Stimulated activated CD4-positive, alpha-beta T cell treated with anti-CD3 and anti-CD28 coated beads, Interleukin-12 subunit alpha, Interleukin-12 subunit beta, amount 100 ng/mL, for 48 hours (primary cell): ENCODE measurements at regions not wholly inside any gene's neighbourhood (a gene's known extent, or its start where the extent isn't known, plus 50 kb on each side); places are given as distances from the start of the nearest gene placed in this dataset.
"Not testable (repeated sequence)": the region's sequence is repeated elsewhere in the genome, so short reads cannot be mapped to it uniquely, and the experiment has no call there.

ENCODE experiments used
- DNase-seq, 3 donors: peaks; one replicate each; pipeline ENCODE4 v3.0.0-alpha.2; 2020; ENCODE audit warnings: low read depth in 2 of 3, low spot score in 1 of 3

DNA sequence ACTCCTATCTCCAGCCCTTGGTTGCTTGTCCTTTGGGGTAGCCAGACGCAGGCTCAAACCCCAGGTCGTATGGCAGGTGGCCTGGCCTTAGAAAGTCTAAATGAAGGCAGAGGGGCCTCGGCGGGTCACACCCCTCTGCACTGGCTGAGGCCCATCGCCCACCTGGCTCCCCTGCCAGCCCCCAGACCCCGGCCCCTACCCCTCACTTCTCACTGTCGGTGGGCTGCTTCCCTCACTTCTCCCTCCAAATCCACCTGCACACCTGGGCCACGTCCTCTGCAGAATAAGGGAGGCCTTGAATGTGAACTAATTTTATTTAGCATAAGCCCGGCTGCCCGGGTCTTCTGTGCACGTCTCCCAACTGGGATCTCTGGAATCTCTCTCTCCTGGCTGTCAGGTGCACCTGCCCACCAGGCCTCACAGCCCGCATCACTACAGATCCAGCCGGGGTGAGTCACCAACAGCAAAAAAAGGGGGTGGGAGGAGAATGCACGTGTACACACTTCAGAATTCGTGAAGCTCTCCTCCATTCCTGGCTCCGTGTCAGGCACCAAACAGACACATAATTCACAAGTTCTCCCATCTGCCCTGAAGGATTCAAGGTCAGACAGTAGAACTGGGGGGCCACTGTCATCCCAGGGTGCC lies 107.5 kb upstream of the SIM2 start:
- DNase-seq = no peak

DNA sequence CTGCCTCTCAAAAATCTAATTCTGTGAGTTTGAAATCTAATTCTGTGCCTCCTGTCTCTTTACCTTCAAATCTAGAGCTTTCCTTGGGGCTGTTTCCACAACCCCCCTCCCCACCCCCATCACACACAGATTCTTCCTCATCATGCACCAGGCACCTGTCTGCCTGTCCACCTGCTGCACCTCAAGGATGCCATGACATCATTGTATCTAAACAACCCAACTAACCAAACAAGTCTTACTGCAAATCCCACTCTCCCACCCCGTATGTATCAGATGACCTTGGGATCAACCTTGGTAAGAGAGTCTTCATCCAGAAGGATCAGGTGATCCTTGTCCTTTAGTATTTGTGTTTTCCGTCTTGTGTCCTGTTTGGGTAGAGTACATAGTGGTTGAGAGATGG lies 102.7 kb upstream of the SIM2 start:
- no peak for DNase-seq

DNA sequence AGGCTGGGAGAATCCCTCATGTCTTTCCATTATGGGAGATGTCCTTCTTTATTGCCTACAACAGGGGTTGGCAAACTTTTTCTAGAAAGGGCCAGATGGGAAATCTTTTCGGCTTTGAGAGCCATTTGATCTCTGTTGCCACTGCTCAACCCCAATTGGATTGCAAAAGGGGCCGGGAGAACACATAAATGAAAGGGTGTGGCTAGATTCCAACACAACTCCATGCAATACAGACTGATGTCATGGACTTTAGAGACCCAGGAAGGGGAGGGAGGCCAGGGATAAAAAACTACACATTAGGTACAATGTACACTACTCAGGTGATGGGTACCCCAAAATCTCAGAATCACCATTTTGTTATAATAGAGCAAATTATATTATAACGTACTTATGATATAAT lies 97.6 kb upstream of the SIM2 start:
- DNase-seq = no peak

DNA sequence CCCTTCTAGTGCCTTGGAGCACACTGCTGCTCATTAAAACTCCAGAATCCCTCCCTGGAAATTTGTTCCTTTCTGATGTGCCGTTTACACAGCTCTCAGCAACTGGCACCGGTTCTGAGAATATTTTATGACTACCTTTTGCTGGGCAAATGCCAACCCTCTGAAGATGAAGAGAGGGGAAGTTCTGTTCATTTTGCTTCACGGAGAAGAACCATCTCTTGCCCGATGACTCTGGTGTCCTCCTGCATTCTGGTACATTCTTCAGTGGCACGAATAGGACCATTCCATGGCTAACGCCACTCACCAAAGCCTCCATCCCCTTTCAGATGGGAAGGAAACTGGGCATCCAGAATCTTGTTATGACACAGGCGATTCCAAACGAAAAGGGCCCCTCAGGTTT lies 96.2 kb upstream of the SIM2 start:
- no peak for DNase-seq

DNA sequence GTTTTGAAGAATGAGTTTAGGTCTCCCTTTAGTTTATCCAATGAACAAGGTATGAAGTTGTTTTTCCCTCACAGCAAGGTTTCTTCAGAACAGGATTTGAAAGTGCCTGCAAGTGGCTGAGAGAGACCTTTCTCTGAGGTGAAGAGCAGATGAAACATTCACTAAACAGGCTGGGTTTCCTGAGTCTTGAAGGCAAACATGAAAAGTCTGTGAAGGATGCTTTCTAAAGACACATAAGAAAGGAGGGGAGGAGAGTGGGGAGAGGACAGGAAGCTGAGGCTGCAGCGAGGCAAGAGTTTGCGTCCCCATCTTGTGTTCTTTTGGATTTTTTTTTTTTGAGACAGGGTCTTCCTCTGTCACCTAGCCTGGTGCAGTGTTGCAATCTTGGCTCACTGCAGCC lies 95.7 kb upstream of the SIM2 start:
- DNase-seq = no peak

DNA sequence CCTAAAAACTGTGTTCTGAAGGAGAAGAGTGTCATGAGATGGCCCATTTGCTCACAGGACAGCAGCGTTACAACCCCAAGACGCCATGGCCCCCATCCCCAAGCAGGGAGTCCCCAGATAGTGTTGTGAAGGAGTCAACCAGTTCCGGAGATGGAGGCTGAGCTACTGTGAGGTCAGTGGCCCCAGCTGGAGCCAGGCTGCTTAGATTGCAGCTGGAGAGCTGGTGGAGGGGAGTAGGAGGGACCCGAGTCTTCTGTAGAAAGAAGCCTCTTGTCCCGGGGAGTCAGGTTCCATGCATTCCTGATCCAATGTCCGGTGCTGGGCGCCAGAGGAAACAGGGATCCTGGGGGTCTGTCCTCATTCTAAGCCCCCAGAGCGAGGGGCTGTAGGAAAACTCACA lies 93.5 kb upstream of the SIM2 start:
- DNase-seq = no peak

DNA sequence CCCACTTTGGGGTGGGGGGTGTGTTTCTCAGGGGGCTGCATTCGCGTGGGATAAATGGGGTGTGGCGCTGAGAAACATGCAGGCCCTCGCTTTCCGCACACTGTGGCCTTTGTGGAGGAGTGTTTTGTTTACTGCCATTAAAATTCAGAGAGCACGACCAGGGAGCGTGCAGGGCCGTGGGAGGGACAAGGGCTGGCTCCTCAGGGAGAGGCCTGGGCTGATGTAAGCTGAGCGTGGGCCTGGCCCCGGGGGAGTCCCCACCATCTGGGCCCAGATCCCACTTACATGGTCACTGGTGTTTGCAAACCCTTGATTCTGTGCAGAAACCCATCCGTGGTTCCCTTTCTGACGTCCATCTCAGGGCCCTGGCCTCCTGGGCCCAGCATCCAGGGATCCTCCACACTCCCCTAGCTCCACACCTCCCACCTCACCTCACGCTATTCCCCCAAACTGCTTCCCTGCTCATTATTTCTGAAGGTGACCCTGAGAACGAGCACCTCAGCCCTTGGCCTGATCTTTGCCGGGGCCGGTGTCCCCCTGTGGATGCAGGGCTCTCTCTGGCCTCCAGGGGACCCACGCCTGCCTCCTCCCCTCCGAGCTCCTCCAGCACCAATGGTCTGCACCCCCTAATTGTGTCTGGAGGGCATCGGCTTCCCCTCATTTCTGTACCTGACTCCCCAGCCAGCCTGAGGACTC lies 92.5 kb upstream of the SIM2 start:
- DNase-seq = no peak

DNA sequence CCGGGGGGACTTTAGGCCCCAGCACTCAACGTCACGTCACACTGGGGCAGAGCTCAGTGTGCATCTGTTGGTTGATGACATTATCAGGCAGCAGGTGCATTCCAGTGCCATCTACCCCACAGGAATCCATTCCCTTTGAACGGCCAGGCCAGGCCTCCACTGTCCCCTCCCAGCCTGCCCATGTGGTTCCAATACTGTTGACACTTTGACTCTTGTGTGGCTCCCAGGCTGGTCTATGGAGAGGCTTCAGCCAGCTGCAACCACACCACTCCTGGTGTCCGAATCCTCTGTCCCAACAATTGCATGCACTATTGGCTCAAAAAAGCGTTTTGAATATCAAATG lies 92.0 kb upstream of the SIM2 start:
- no peak for DNase-seq

DNA sequence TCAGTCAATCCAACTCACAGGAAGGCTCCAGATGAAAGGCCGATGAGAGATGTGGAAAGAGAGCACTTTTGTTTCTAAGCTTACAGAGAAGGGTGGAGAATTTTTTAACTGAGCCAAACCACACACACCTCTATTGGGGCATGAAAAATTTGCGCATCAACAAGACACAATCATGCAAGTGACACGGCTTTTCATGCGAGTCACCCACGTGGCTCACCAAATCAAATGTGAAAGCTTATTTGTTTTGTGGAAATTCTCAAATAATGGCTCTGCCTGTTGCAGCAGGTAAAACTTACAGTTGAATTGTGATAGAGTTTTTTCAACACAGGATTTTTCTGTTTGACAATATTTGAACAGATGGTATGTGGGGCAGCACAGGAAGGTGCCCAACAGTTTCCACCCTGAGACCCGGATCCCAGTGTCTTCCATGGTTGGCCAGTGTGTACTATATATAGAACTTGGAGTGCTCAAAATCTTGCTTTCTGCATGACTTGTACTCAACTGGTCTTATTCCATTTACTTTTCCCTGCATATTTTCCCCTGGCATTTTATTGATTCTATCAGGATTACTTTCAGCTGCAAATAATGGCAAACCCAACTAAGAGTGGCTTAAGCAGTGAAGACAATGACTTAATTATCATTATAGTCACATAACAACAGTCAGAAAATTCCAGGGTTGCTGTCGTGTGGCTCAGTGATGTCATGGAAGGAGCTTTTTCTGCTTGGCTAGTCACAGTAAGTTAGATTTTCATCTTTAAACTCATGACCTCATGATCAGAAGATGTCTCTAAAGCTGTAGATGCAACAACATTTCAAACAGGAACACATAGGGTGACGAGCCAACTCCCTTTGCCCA lies 90.6 kb upstream of the SIM2 start:
- DNase-seq = no peak

DNA sequence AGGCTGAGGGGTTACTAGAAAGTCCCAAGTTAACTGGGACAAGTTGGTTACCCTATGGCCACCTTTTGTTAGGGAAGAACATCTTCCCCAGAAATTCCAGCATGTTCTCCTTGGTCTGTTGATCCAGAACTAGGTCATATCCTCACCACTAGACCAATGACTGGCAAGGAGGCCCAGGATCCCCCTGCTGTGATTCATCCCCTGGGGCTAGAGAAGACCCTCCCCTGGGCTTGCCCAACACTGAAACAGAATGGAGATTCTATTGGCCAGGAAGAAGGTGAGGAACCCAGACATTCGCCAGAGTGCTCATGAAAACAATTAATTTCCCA lies 90.1 kb upstream of the SIM2 start:
- DNase-seq = no peak

DNA sequence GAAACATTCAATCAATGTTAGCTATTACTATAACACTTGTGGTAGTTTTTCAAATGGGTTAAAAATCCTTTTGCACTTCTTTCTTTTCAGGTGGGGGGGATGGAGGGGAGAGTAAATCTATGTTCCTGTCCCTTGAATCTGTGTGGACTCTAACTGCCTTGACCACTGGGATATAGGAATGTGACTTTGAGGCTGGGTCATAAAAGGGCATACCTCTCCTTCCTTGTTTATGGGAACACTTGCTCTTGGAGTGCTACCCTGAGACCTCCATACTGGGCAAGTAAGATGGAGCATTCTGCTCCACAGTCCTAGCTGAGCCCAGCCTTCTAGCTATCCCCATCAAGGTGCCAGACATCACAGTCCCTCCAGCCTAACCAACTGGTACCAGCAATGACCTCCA lies 89.3 kb upstream of the SIM2 start:
- no peak for DNase-seq

DNA sequence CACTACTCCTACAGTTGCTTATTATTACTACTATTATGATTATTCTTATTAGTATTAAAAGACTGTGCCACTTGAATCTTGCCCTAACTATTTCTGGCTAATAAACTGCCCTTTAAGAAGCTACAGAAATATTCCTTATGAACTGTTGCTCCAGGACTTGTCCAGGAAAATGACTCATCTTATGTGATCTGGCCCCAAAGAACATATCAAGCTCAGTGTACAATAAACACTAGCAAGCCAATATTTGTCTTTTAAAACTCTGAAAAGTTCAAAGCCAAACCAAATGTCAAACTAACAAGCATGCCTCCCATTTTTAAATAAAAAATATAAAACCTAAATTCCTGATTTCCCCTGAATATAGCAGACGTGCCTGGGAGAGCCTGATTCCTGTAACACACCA lies 88.7 kb upstream of the SIM2 start:
- DNase-seq = no peak

DNA sequence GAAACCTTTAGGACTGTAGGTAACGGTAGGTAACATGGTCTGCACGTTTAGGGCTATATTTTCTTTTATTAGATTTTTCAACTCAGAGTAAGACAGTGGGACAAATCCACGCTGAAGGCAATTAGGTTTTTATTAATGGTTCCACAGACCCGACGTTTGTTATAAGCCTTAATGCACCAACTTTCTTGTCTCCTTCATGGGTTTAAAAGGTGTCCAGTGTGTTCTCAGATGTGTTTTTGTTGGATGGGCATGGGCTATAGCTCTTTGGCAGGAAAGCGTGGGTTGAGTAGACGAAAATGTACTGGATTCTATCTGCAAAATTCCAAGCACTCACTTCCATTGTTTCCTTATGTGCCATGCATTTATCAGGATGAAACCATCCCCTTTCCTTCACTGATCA lies 88.0 kb upstream of the SIM2 start:
- DNase-seq = no peak

DNA sequence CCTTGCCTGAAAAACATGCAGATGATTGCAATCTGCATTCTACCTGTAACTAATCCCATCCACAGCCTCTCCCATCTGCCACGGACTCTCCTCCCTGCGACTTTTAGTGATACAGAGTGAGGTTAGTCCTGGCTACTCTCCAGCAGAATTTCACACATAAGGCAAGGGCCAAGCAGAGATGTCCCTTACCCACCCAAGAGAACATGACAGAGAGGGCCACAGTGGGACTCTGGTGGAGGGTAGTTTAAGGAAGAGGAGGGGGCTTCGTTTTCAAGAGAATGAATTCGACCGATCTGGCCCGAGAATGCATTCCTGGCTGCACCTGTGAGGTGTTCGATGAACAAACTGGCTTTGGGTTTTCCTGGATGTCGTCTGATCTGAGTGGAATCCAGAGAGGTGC lies 87.5 kb upstream of the SIM2 start:
- DNase-seq = no peak

DNA sequence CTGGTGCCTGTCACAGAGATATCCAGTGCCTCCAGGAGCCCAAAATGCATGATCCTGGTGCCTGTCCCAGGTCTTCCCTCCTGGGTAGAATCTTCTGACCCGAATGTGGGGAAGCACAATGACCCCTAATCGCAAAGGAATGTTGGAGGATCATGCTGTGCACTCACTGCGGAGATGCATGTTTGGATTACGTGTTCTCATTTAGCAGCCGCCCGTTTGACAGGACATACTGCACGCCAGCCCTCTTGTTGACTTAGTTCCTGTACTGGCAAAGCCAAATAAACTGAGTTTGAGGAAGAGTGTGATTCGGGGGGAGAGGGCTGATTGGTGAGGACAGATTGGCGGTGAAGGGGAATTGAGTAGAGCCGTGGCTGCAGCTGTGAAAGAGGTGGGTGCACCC lies 85.9 kb upstream of the SIM2 start:
- no peak for DNase-seq

DNA sequence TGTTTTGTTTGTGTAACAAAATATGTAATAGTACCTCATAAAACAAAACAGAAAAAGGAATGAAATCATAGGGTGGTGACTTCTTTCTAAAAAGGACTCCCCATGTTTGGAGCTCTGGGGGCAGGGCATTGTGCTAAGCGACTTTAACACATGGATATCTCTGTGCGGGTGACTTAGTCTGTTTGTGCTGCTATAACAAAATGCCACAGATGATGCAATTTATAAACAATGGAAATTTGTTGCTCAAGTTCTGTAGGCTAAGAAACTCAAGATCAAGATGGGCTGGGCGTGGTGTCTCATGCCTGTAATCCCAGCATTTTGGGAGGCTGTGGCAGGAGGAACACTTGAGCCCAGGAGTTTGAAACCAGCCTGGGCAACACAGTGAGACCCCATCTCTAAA lies 85.4 kb upstream of the SIM2 start:
- no peak for DNase-seq

DNA sequence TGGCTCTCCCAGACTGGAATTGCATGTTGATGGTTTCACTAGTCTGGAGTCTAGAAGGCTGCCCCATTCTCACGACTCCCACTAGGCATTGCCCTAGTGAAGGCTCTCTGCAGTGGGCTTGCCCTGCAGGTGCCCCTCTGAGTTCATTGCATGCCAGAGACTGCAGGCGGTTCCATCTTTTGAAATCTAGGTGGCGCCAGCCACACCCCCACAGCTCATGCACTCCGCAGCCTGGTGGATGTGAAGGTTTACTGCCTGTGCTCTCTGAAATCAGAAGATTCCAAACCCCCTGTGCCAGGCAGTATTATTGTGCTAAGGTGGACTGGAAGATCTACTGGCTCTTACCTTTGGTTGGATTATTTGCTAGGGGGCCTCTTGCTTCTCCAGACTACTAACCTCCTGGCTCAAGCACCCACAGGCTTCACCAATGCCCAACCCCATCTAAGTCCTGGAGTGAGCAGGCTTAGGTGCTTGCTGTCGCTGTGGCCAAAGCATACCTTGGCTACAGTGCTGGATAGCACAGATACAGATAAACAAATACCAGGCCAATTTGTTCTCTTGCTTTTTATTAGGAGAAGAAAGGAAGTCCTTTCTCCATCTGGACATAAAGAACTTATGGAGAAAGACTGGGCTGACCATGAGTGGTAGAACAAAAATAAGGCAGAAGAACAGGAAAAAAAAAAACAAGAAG lies 83.5 kb upstream of the SIM2 start:
- DNase-seq = no peak

DNA sequence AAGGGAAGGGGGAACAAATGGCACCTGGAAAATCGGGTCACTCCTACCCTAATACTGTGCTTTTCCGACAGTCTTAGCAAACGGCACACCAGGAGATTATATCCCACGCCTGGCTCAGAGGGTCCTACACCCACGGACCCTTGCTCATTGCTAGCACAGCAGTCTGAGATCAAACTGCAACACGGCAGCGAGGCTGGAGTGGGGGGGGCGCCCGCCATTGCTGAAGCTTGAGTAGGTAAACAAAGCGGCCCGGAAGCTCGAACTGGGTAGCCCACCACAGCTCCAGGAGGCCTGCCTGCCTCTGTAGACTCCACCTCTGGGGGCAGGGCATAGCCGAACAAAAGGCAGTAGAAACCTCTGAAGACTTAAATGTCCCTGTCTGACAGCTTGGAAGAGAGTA lies 82.1 kb upstream of the SIM2 start:
- not testable (repeated sequence) for DNase-seq

DNA sequence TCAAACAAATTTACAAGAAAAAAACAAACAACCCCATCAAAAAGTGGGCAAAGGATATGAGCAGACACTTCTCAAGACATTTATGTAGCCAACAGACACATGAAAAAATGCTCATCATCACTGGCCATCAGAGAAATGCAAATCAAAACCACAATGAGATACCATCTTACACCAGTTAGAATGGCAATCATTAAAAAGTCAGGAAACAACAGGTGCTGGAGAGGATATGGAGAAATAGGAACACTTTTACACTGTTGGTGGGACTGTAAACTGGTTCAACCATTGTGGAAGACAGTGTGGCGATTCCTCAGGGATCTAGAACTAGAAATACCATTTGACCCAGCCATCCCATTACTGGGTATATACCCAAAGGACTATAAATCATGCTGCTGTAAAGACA lies 77.1 kb upstream of the SIM2 start:
- not testable (repeated sequence) for DNase-seq

DNA sequence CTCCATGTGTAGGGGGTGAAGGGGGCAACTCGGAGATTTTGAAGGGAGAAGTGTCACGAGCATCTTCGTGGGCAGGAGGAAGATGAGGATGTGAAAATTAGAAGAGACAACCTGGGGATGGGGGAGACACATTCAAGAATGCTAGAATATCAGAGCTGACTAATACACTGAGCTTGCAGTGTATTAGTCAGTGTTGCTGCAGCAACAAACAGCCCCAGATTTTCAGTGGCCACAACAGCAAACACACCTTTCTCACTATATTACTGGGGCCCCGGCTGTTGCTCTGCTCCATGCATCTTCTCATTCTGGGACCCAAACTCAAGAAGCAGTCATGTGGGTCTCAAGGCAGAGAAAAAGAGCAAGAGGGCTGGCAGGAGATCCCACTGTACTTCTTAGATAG lies 74.8 kb upstream of the SIM2 start:
- DNase-seq = no peak

DNA sequence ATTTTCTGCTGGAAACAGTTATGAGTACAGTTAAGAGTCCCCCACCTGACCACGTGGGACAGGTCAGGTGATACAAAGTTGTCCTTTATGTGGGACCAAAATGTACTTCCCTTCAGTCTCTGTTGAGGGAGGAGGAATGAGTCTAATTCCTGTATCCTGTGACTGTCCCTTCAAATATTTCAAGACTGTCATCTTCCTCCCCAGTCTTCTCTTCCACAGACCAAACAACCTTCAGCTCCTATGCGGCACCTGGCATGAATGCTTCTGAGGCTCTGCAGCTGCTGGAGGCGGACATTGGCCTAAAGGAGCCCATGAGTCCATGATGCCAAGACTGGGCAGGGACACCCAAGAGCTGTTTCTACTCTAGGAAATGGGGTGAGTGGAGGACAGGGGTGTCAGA lies 72.1 kb upstream of the SIM2 start:
- DNase-seq = no peak

DNA sequence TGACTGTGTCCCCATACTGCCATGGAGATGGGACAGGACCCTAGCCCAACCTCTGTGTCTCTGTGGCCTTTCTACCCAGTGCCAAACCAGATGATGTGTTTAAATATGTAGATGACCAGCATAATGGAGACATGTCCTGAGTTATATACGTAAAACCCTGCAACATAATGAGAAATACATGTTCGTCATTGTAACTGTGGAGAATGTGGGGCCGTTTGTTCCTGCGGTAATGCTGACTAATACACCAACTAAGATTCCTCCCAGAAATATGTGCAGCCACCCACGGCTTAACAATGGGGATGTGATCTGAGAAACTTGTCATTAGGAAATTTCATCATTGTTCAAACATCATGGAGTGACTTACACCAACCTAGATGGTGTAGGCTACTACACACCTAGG lies 71.7 kb upstream of the SIM2 start:
- DNase-seq = no peak
